ENCODE measurements at regions not wholly inside any gene's neighbourhood (a gene's known extent, or its start where the extent isn't known, plus 50 kb on each side); places are given as distances from the start of the nearest gene placed in this dataset.

GRCh38 chrX:139170526-139171173 is 359.9 kb upstream of the F9 start (continued):
- TF ChIP-seq ZBTB7B (CRISPR knock-in tag; IDR thresholded peaks at IDR 0.05) (no peak), HOXA3 (CRISPR knock-in tag; IDR thresholded peaks at IDR 0.05) (no peak), KDM3A (CRISPR knock-in tag; IDR thresholded peaks at IDR 0.05; ENCODE audit: low read depth) (no peak), FOXA3 (CRISPR knock-in tag; IDR thresholded peaks at IDR 0.05) (no peak)

GRCh38 chrX:139167282-139167681 is 363.3 kb upstream of the F9 start:
- Histone ChIP-seq H4K20me1 (ENCODE audit: insufficient read depth, low read length) (no peaks in the 10 kb centered on the region), H3K4me2 (ENCODE audit: low read depth, low read length) (no peak overlapping the region), H3K4me1 (ENCODE audit: insufficient read depth, low read length) (no peaks in the 10 kb centered on the region), H3K79me2 (ENCODE audit: insufficient read depth, low read length) (no peaks in the 10 kb centered on the region), H3K27ac (ENCODE audit: extremely low read length, insufficient read depth, low read length) (no peak overlapping the region), H3K36me3 (replicated peaks in 1 of 2; ENCODE audit: control insufficient read depth in 1 of 2, insufficient read depth in 2 of 2, low read length in 2 of 2) (no peaks in the 10 kb centered on the region), H3K27me3 (ENCODE audit: control insufficient read depth in 1 of 2, insufficient read depth in 2 of 2, low read length in 2 of 2) (no peaks in the 10 kb centered on the region), H3K9ac (ENCODE audit: insufficient read depth, low read depth, low read length) (no peak overlapping the region), H3K4me3 (replicated peaks in 1 of 3; ENCODE audit: insufficient read depth in 1 of 3, low read depth in 2 of 3, low read length in 3 of 3) (no peak overlapping the region), H3K9me3 (ENCODE audit: low read length) (no peaks in the 10 kb centered on the region), H2AFZ (ENCODE audit: low read length) (no peak overlapping the region)
- WGBS (ENCODE audit: low lambda C conversion rate), result 0% methylated on average over 1 of the region's 1 CpG
- ATAC-seq (no peak), FAIRE-seq (no peak), DNase-seq (ENCODE audit: low spot score) (no peak)
- intact Hi-C loops (cut with micrococcal nuclease; ENCODE audit: unreplicated experiment) (no loop called here), in situ Hi-C loops (cut with HindIII; ENCODE audit: extremely low pct_ligation_motif_present, low pct_unique_long_range_greater_than_20kb) (no loop called here)
- CTCF ChIA-PET (ENCODE audit: low intra/inter-chr PET ratio, low total read pairs), result no interaction called here
- no peak for TF ChIP-seq ZNF720 (CRISPR knock-in tag; IDR thresholded peaks at IDR 0.05)
- no peak for TF ChIP-seq CBX2 (IDR thresholded peaks at IDR 0.05; ENCODE audit: low read depth, low read length)
- no peak for TF ChIP-seq CBX2 (CRISPR knock-in tag; IDR thresholded peaks at IDR 0.05; ENCODE audit: low read depth)
- TF ChIP-seq ATF6 (CRISPR knock-in tag; conservative IDR thresholded peaks at IDR 0.05), result no peak
- TF ChIP-seq MAFK (conservative IDR thresholded peaks at IDR 0.05 in 1 of 2, IDR thresholded peaks at IDR 0.05 in 1 of 2; ENCODE audit: low read length in 2 of 2), result 0 out of 4 replicates have a peak, but pooled peaks of 1 of the 2 experiments have one; percentile 14
- no peak for TF ChIP-seq PTBP1 (IDR thresholded peaks at IDR 0.05; ENCODE audit: low read depth, low read length, poor library complexity, severe bottlenecking)
- TF ChIP-seq SALL1 (CRISPR knock-in tag; IDR thresholded peaks at IDR 0.05), result no peak
- no peak for TF ChIP-seq DPF2 (CRISPR knock-in tag; IDR thresholded peaks at IDR 0.05; ENCODE audit: borderline replicate concordance, low read depth)
- TF ChIP-seq, protein P1, sequence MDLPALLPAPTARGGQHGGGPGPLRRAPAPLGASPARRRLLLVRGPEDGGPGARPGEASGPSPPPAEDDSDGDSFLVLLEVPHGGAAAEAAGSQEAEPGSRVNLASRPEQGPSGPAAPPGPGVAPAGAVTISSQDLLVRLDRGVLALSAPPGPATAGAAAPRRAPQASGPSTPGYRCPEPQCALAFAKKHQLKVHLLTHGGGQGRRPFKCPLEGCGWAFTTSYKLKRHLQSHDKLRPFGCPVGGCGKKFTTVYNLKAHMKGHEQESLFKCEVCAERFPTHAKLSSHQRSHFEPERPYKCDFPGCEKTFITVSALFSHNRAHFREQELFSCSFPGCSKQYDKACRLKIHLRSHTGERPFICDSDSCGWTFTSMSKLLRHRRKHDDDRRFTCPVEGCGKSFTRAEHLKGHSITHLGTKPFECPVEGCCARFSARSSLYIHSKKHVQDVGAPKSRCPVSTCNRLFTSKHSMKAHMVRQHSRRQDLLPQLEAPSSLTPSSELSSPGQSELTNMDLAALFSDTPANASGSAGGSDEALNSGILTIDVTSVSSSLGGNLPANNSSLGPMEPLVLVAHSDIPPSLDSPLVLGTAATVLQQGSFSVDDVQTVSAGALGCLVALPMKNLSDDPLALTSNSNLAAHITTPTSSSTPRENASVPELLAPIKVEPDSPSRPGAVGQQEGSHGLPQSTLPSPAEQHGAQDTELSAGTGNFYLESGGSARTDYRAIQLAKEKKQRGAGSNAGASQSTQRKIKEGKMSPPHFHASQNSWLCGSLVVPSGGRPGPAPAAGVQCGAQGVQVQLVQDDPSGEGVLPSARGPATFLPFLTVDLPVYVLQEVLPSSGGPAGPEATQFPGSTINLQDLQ (CRISPR knock-in tag; IDR thresholded peaks at IDR 0.05), result no peak
- no TSS peak for BruUV-seq (replicated peaks)
- POLR2A ChIA-PET, result no interaction called here

All from HepG2 (cell line).